Activated T-cell treated with anti-CD3 and anti-CD28 coated beads, Interleukin-2, amount 50 U/mL, for 72 hours (primary cell): ENCODE measurements at regions not wholly inside any gene's neighbourhood (a gene's known extent, or its start where the extent isn't known, plus 50 kb on each side); places are given as distances from the start of the nearest gene placed in this dataset.
A peak's percentile ranks its signal among the peaks of the same experiment; 100 is the strongest.

Source experiments
- ATAC-seq, 2 donors: fragments of 150-1000 bp; cut with Tn5 transposase; replicated peaks in 1 of 2; 2 replicates each; pipeline ENCODE4 v1.10.0; 2021; ENCODE audit warnings: moderate library complexity in 2 of 2, mild to moderate bottlenecking in 1 of 2
- DNase-seq, 2 donors: peaks; one replicate each; pipeline ENCODE4 v3.0.0; 2021 to 2022; ENCODE audit warnings: mixed read lengths in 1 of 2
- H3K27ac Mint-ChIP-seq: one replicate; pipeline ENCODE4 v1.8.0; 2022; ENCODE audit warnings: mild to moderate bottlenecking, moderate library complexity, mixed read lengths
- H3K27me3 Mint-ChIP-seq: one replicate; pipeline ENCODE4 v1.8.0; 2022; ENCODE audit warnings: low read depth, mixed read lengths
- H3K36me3 Mint-ChIP-seq, 2 donors: one replicate each; pipeline ENCODE4 v1.8.0; 2022; ENCODE audit warnings: mixed read lengths in 2 of 2, mild to moderate bottlenecking in 1 of 2; ENCODE audit not compliant: insufficient read depth in 2 of 2
- H3K4me1 Mint-ChIP-seq: one replicate; pipeline ENCODE4 v1.8.0; 2022; ENCODE audit warnings: low read depth, mixed read lengths
- H3K4me3 Mint-ChIP-seq, 2 donors: one replicate each; pipeline ENCODE4 v1.8.0; 2022; ENCODE audit warnings: mild to moderate bottlenecking in 2 of 2, mixed read lengths in 2 of 2, moderate library complexity in 2 of 2
- H3K9me3 Mint-ChIP-seq, 2 donors: one replicate each; pipeline ENCODE4 v1.8.0; 2022; ENCODE audit warnings: mixed read lengths in 2 of 2

GRCh38 chr4:64545593-64545992, 136.3 kb upstream of the TECRL start:
- ATAC-seq (no peak), DNase-seq (no peak)
- H3K4me1 Mint-ChIP-seq = no peaks in the 10 kb centered on the region
- H3K36me3 Mint-ChIP-seq = no peaks in the 10 kb centered on the region
- no peaks in the 10 kb centered on the region for H3K27me3 Mint-ChIP-seq
- no peak overlapping the region for H3K4me3 Mint-ChIP-seq
- no peak overlapping the region for H3K27ac Mint-ChIP-seq
- peaks cover 1 to 2% of the 10 kb centered on the region in 2 donors for H3K9me3 Mint-ChIP-seq

GRCh38 chr4:64539234-64539849, 130.1 kb upstream of the TECRL start:
- Mint-ChIP-seq H3K36me3 (no peaks in the 10 kb centered on the region), H3K4me3 (no peak overlapping the region), H3K4me1 (no peaks in the 10 kb centered on the region), H3K9me3 (no peaks in the 10 kb centered on the region), H3K27me3 (no peaks in the 10 kb centered on the region), H3K27ac (no peak overlapping the region)
- ATAC-seq (no peak), DNase-seq (peak; percentile 20 to 45)

- Mint-ChIP-seq H3K27me3 (no peaks in the 10 kb centered on the region), H3K9me3 (no peaks in the 10 kb centered on the region), H3K4me1 (no peaks in the 10 kb centered on the region), H3K4me3 (no peak overlapping the region), H3K36me3 (no peaks in the 10 kb centered on the region), H3K27ac (no peak overlapping the region)
- ATAC-seq (no peak), DNase-seq (no peak)
Measured at GRCh38 chr4:64538219-64538618, 129.0 kb upstream of the TECRL start.

- Mint-ChIP-seq H3K4me1 (no peaks in the 10 kb centered on the region), H3K4me3 (no peak overlapping the region), H3K9me3 (peaks cover 3% of the 10 kb centered on the region in 2 donors), H3K27me3 (no peaks in the 10 kb centered on the region), H3K36me3 (no peaks in the 10 kb centered on the region), H3K27ac (no peak overlapping the region)
- DNase-seq = no peak
- ATAC-seq = no peak
Measured at GRCh38 chr4:64533637-64534036, 124.4 kb upstream of the TECRL start.

GRCh38 chr4:64533159-64533558, 123.9 kb upstream of the TECRL start:
- H3K27me3 Mint-ChIP-seq = no peaks in the 10 kb centered on the region
- no peaks in the 10 kb centered on the region for H3K4me1 Mint-ChIP-seq
- H3K4me3 Mint-ChIP-seq = no peak overlapping the region
- H3K9me3 Mint-ChIP-seq = peaks cover 3% of the 10 kb centered on the region in 2 donors
- no peaks in the 10 kb centered on the region for H3K36me3 Mint-ChIP-seq
- no peak overlapping the region for H3K27ac Mint-ChIP-seq
- no peak for DNase-seq
- no peak for ATAC-seq

- no peak for ATAC-seq
Measured at GRCh38 chr4:64520421-64520820, 111.2 kb upstream of the TECRL start.

GRCh38 chr4:64518600-64518999, 109.3 kb upstream of the TECRL start:
- ATAC-seq (no peak), DNase-seq (no peak)
- Mint-ChIP-seq H3K4me3 (no peak overlapping the region), H3K27me3 (no peaks in the 10 kb centered on the region), H3K9me3 (peaks cover 2 to 6% of the 10 kb centered on the region in 2 donors), H3K4me1 (no peaks in the 10 kb centered on the region), H3K36me3 (no peaks in the 10 kb centered on the region), H3K27ac (no peak overlapping the region)

More at GRCh38 chr4:64520421-64520820, 111.2 kb upstream of the TECRL start:
- no peak for DNase-seq
- Mint-ChIP-seq H3K4me1 (no peaks in the 10 kb centered on the region), H3K27me3 (no peaks in the 10 kb centered on the region), H3K4me3 (no peak overlapping the region), H3K9me3 (peaks cover 2 to 6% of the 10 kb centered on the region in 2 donors), H3K36me3 (no peaks in the 10 kb centered on the region), H3K27ac (no peak overlapping the region)

GRCh38 chr4:64516176-64516575, 106.9 kb upstream of the TECRL start:
- Mint-ChIP-seq H3K4me1 (no peaks in the 10 kb centered on the region), H3K27me3 (no peaks in the 10 kb centered on the region), H3K36me3 (no peaks in the 10 kb centered on the region), H3K4me3 (no peak overlapping the region), H3K9me3 (peaks cover 4 to 7% of the 10 kb centered on the region in 2 donors), H3K27ac (no peak overlapping the region)
- no peak for ATAC-seq
- DNase-seq = no peak

- Mint-ChIP-seq H3K4me1 (no peaks in the 10 kb centered on the region), H3K27ac (no peak overlapping the region), H3K4me3 (no peak overlapping the region), H3K36me3 (no peaks in the 10 kb centered on the region), H3K27me3 (no peaks in the 10 kb centered on the region), H3K9me3 (peaks cover 4 to 5% of the 10 kb centered on the region in 2 donors)
- DNase-seq (no peak), ATAC-seq (no peak)
Measured at GRCh38 chr4:64508089-64508488, 98.8 kb upstream of the TECRL start.

GRCh38 chr4:64503945-64504675, 94.9 kb upstream of the TECRL start:
- Mint-ChIP-seq H3K9me3 (peaks cover 2% of the 10 kb centered on the region in 2 donors), H3K4me1 (no peaks in the 10 kb centered on the region), H3K36me3 (no peaks in the 10 kb centered on the region), H3K27me3 (no peaks in the 10 kb centered on the region), H3K4me3 (no peak overlapping the region), H3K27ac (no peak overlapping the region)
- no peak for DNase-seq
- no peak for ATAC-seq

GRCh38 chr4:64503416-64503815, 94.2 kb upstream of the TECRL start:
- Mint-ChIP-seq H3K27ac (no peak overlapping the region), H3K27me3 (no peaks in the 10 kb centered on the region), H3K9me3 (peaks cover 2% of the 10 kb centered on the region in 2 donors), H3K4me1 (no peaks in the 10 kb centered on the region), H3K36me3 (no peaks in the 10 kb centered on the region), H3K4me3 (no peak overlapping the region)
- ATAC-seq (no peak), DNase-seq (no peak)

GRCh38 chr4:64497491-64497890, 88.2 kb upstream of the TECRL start:
- Mint-ChIP-seq H3K36me3 (no peaks in the 10 kb centered on the region), H3K27me3 (no peaks in the 10 kb centered on the region), H3K4me1 (no peaks in the 10 kb centered on the region), H3K4me3 (no peak overlapping the region), H3K9me3 (peaks cover 2% of the 10 kb centered on the region in 2 donors), H3K27ac (no peak overlapping the region)
- DNase-seq (no peak), ATAC-seq (no peak)

GRCh38 chr4:64495946-64496345, 86.7 kb upstream of the TECRL start:
- DNase-seq (no peak), ATAC-seq (no peak)
- Mint-ChIP-seq H3K4me3 (no peak overlapping the region), H3K4me1 (no peaks in the 10 kb centered on the region), H3K27me3 (no peaks in the 10 kb centered on the region), H3K36me3 (no peaks in the 10 kb centered on the region), H3K9me3 (peaks cover 4% of the 10 kb centered on the region in 2 donors), H3K27ac (no peak overlapping the region)

- no peaks in the 10 kb centered on the region for H3K36me3 Mint-ChIP-seq
- H3K9me3 Mint-ChIP-seq = peaks cover 4 to 5% of the 10 kb centered on the region in 2 donors
- DNase-seq (no peak), ATAC-seq (no peak)
- no peak overlapping the region for H3K4me3 Mint-ChIP-seq
- H3K4me1 Mint-ChIP-seq = no peaks in the 10 kb centered on the region
- no peak overlapping the region for H3K27ac Mint-ChIP-seq
- H3K27me3 Mint-ChIP-seq = no peaks in the 10 kb centered on the region
Measured at GRCh38 chr4:64489628-64490027, 80.4 kb upstream of the TECRL start.
